ENCODE measurements at regions not wholly inside any gene's neighbourhood (a gene's known extent, or its start where the extent isn't known, plus 50 kb on each side); places are given as distances from the start of the nearest gene placed in this dataset.

GRCh38 chr4:34009951-34010350 is 2234.4 kb downstream of the ARAP2 start:
- Histone ChIP-seq H3K9me3 (ENCODE audit: control insufficient read depth, insufficient read depth, low read length) (no peaks in the 10 kb centered on the region), H3K4me1 (ENCODE audit: control insufficient read depth, insufficient read depth, low read length) (no peaks in the 10 kb centered on the region), H3K9ac (ENCODE audit: low read depth, low read length) (no peak overlapping the region), H3K4me3 (ENCODE audit: low read depth, low read length) (no peak overlapping the region), H3K36me3 (ENCODE audit: control insufficient read depth, insufficient read depth, low read length) (no peaks in the 10 kb centered on the region), H3K27me3 (ENCODE audit: control insufficient read depth, insufficient read depth, low read length) (no peaks in the 10 kb centered on the region)

DNA sequence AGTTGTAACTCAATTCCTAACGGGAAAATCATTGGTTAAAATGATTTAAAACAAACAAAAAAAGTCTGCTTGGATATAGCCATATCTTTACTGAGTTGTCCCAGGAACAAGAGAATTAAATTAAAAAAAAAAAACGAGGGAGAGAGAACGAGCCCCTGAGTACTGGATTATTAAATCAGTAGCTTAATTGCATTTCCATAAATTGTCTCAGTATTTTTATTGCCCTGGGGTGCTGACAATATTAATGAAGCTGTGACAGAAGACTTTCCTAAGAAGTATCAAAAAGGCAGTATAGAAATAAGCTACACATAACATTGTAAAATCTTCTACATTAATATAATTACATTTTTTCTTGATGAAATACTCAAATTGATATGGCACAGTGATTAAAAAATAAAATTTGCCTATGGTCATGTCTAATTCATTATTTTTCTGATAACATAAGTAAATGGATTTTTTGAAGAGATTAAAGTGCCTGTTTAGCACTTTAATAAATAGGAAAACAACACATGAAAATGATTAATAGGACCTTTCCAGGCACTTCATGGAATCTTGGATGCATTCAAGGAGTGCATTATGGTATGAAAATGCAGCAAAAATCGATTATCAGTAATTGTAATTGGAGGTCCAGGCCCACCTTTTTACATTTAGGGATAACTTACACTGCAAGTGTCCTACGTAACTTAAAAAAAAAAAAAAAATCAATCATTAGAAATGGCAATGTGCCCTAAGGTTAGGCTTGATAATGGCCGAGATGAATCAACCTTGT is 2233.4 kb downstream of the ARAP2 start:
- Histone ChIP-seq H3K4me3 (ENCODE audit: low read depth, low read length) (no peak overlapping the region), H3K4me1 (ENCODE audit: control insufficient read depth, insufficient read depth, low read length) (no peaks in the 10 kb centered on the region), H3K9me3 (ENCODE audit: control insufficient read depth, insufficient read depth, low read length) (no peaks in the 10 kb centered on the region), H3K36me3 (ENCODE audit: control insufficient read depth, insufficient read depth, low read length) (no peaks in the 10 kb centered on the region), H3K9ac (ENCODE audit: low read depth, low read length) (no peak overlapping the region), H3K27me3 (ENCODE audit: control insufficient read depth, insufficient read depth, low read length) (no peaks in the 10 kb centered on the region)

- Histone ChIP-seq H3K9me3 (ENCODE audit: control insufficient read depth, insufficient read depth, low read length) (no peaks in the 10 kb centered on the region), H3K27me3 (ENCODE audit: control insufficient read depth, insufficient read depth, low read length) (no peaks in the 10 kb centered on the region), H3K4me1 (ENCODE audit: control insufficient read depth, insufficient read depth, low read length) (no peaks in the 10 kb centered on the region), H3K4me3 (ENCODE audit: low read depth, low read length) (no peak overlapping the region), H3K36me3 (ENCODE audit: control insufficient read depth, insufficient read depth, low read length) (no peaks in the 10 kb centered on the region), H3K9ac (ENCODE audit: low read depth, low read length) (no peak overlapping the region)
These were observed 2209.1 kb downstream of the ARAP2 start for GRCh38 chr4:34035225-34035624.

DNA sequence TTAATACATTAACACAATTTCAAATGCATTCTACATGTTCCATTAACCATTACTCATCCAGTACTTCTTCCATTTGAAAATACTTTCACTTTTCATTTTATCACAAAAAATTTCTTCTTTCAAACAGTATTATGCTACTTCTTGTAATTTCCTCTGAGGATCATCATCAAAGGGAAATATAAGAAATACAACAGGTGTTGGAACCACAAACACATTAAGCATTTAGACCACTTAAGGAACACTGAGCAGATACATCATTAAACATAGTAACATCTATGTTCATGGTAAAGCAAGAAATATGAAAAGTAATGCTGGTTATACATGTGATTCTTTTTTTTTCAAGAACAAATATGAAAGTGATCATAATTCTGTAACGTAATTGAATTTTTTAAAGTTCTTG is 2207.0 kb downstream of the ARAP2 start:
- H3K9ac ChIP-seq (ENCODE audit: low read depth, low read length), result no peak overlapping the region
- H3K4me1 ChIP-seq (ENCODE audit: control insufficient read depth, insufficient read depth, low read length), result no peaks in the 10 kb centered on the region
- no peaks in the 10 kb centered on the region for H3K9me3 ChIP-seq (ENCODE audit: control insufficient read depth, insufficient read depth, low read length)
- H3K4me3 ChIP-seq (ENCODE audit: low read depth, low read length), result no peak overlapping the region
- H3K27me3 ChIP-seq (ENCODE audit: control insufficient read depth, insufficient read depth, low read length), result no peaks in the 10 kb centered on the region
- H3K36me3 ChIP-seq (ENCODE audit: control insufficient read depth, insufficient read depth, low read length), result no peaks in the 10 kb centered on the region

DNA sequence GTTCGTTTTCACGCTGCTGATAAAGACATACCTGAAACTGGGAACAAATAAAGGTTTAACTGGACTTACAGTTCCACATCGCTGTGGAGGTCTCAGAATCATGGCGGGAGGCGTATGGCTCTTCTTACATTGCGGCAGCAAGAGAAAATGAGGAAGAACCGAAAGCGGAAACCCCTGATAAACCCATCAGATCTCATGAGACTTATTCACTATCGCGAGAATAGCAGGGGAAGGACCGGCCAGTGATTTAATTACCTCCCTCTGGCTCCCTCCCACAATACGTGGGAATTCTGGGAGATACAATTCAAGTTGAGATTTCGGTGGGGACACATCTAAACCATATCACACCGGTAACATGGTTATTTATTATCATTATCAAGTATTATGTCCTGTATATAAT is 2204.5 kb downstream of the ARAP2 start:
- no peaks in the 10 kb centered on the region for H3K9me3 ChIP-seq (ENCODE audit: control insufficient read depth, insufficient read depth, low read length)
- H3K9ac ChIP-seq (ENCODE audit: low read depth, low read length), result no peak overlapping the region
- H3K4me3 ChIP-seq (ENCODE audit: low read depth, low read length), result no peak overlapping the region
- no peaks in the 10 kb centered on the region for H3K4me1 ChIP-seq (ENCODE audit: control insufficient read depth, insufficient read depth, low read length)
- no peaks in the 10 kb centered on the region for H3K36me3 ChIP-seq (ENCODE audit: control insufficient read depth, insufficient read depth, low read length)
- H3K27me3 ChIP-seq (ENCODE audit: control insufficient read depth, insufficient read depth, low read length), result no peaks in the 10 kb centered on the region

DNA sequence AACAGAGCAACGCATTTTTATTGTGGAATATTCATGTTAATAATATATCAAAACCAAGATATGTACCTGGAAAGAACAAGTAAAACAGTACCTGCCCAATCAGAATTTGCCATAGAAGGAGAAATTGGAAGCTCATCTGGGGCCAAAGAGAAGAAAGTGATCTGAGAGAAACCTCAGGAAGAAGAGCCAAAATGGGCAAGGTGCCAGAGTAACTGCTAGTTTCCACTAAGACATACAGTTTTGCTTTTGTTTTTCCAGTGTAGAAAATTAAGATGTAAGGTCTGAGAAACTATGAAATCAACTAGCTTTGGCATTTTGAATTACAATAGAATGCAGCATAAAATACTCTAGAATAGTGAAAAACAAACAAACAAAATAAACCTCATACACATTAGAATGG is 2201.2 kb downstream of the ARAP2 start:
- Histone ChIP-seq H3K4me1 (ENCODE audit: control insufficient read depth, insufficient read depth, low read length) (peaks cover 2% of the 10 kb centered on the region), H3K9me3 (ENCODE audit: control insufficient read depth, insufficient read depth, low read length) (no peaks in the 10 kb centered on the region), H3K36me3 (ENCODE audit: control insufficient read depth, insufficient read depth, low read length) (no peaks in the 10 kb centered on the region), H3K4me3 (ENCODE audit: low read depth, low read length) (no peak overlapping the region), H3K27me3 (ENCODE audit: control insufficient read depth, insufficient read depth, low read length) (no peaks in the 10 kb centered on the region), H3K9ac (ENCODE audit: low read depth, low read length) (no peak overlapping the region)

- H3K9ac ChIP-seq (ENCODE audit: low read depth, low read length), result no peak overlapping the region
- peaks cover 2% of the 10 kb centered on the region for H3K4me1 ChIP-seq (ENCODE audit: control insufficient read depth, insufficient read depth, low read length)
These were observed 2197.7 kb downstream of the ARAP2 start for GRCh38 chr4:34046580-34046979.

DNA sequence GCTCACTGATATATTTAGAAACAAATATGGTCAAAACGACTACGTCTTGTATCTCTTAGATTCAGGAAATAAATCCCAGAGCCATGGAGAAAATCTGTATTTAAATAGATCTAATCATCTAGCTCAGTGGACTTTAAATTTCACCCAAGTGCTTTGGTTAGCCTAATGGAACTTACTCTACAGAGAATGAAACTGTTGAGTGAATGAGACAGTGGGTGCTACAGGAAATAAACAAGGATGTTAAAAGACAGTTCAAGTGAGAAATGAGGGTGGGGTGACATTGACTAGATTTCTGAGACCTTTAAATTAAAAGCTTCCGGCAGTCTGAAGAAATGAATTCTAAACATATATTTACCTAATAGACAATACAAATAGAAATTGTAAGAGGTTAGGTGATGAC is 2197.0 kb downstream of the ARAP2 start:
- no peaks in the 10 kb centered on the region for H3K36me3 ChIP-seq (ENCODE audit: control insufficient read depth, insufficient read depth, low read length)
- peaks cover 2% of the 10 kb centered on the region for H3K4me1 ChIP-seq (ENCODE audit: control insufficient read depth, insufficient read depth, low read length)
- H3K27me3 ChIP-seq (ENCODE audit: control insufficient read depth, insufficient read depth, low read length), result no peaks in the 10 kb centered on the region

More at GRCh38 chr4:34046580-34046979, 2197.7 kb downstream of the ARAP2 start:
- H3K4me3 ChIP-seq (ENCODE audit: low read depth, low read length), result no peak overlapping the region
- no peaks in the 10 kb centered on the region for H3K27me3 ChIP-seq (ENCODE audit: control insufficient read depth, insufficient read depth, low read length)
- H3K9me3 ChIP-seq (ENCODE audit: control insufficient read depth, insufficient read depth, low read length), result no peaks in the 10 kb centered on the region
- H3K36me3 ChIP-seq (ENCODE audit: control insufficient read depth, insufficient read depth, low read length), result no peaks in the 10 kb centered on the region

GRCh38 chr4:34066126-34066525 is 2178.2 kb downstream of the ARAP2 start:
- Histone ChIP-seq H3K36me3 (ENCODE audit: control insufficient read depth, insufficient read depth, low read length) (no peaks in the 10 kb centered on the region), H3K4me3 (ENCODE audit: low read depth, low read length) (no peak overlapping the region), H3K27me3 (ENCODE audit: control insufficient read depth, insufficient read depth, low read length) (no peaks in the 10 kb centered on the region), H3K9me3 (ENCODE audit: control insufficient read depth, insufficient read depth, low read length) (no peaks in the 10 kb centered on the region), H3K4me1 (ENCODE audit: control insufficient read depth, insufficient read depth, low read length) (no peaks in the 10 kb centered on the region), H3K9ac (ENCODE audit: low read depth, low read length) (no peak overlapping the region)

More for the DNA sequence above, 2197.0 kb downstream of the ARAP2 start:
- H3K9ac ChIP-seq (ENCODE audit: low read depth, low read length), result no peak overlapping the region
- H3K4me3 ChIP-seq (ENCODE audit: low read depth, low read length), result no peak overlapping the region
- H3K9me3 ChIP-seq (ENCODE audit: control insufficient read depth, insufficient read depth, low read length), result no peaks in the 10 kb centered on the region

DNA sequence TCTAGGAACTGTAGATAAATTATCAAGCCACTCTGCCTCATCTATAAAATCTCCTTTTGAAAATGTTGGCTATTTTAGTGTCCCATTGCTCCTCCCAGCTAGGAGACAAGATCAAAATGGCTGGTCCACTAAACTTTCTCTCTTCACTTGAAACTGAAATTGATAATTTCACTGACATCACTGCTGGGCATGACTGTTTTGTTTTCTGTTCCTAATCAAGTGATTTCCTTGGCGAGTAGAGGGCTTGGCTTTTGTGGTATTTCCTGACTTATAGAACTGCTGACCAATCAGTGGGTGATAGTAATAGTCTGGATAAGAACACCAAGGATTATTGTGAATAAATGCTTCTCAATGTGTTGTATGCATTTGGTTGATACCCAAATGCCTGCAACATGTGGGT is 2152.9 kb downstream of the ARAP2 start:
- Histone ChIP-seq H3K36me3 (ENCODE audit: control insufficient read depth, insufficient read depth, low read length) (no peaks in the 10 kb centered on the region), H3K27me3 (ENCODE audit: control insufficient read depth, insufficient read depth, low read length) (no peaks in the 10 kb centered on the region), H3K4me3 (ENCODE audit: low read depth, low read length) (no peak overlapping the region), H3K9me3 (ENCODE audit: control insufficient read depth, insufficient read depth, low read length) (no peaks in the 10 kb centered on the region), H3K9ac (ENCODE audit: low read depth, low read length) (no peak overlapping the region), H3K4me1 (ENCODE audit: control insufficient read depth, insufficient read depth, low read length) (no peaks in the 10 kb centered on the region)

GRCh38 chr4:34094114-34094513 is 2150.2 kb downstream of the ARAP2 start:
- Histone ChIP-seq H3K4me1 (ENCODE audit: control insufficient read depth, insufficient read depth, low read length) (no peaks in the 10 kb centered on the region), H3K9me3 (ENCODE audit: control insufficient read depth, insufficient read depth, low read length) (no peaks in the 10 kb centered on the region), H3K36me3 (ENCODE audit: control insufficient read depth, insufficient read depth, low read length) (no peaks in the 10 kb centered on the region), H3K9ac (ENCODE audit: low read depth, low read length) (no peak overlapping the region), H3K4me3 (ENCODE audit: low read depth, low read length) (no peak overlapping the region), H3K27me3 (ENCODE audit: control insufficient read depth, insufficient read depth, low read length) (no peaks in the 10 kb centered on the region)

DNA sequence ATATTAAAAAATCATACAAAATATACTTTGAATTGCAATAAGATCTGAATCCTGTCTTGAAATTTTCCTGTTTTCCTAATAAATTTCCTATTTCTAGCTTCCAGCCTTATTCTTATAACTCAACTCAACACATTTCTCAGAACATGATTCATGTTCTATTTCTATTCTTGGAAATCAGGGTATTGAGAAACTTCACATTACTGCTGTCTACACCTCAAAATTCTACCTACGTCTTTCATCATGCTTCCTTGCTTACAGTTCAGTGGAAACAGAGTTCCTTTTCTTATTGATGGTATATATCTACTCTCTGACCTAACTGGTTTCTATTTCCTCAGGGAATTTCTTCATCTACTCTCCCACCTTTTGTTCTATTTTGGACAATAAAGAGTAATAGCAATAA is 2139.0 kb downstream of the ARAP2 start:
- no peaks in the 10 kb centered on the region for H3K36me3 ChIP-seq (ENCODE audit: control insufficient read depth, insufficient read depth, low read length)
- no peaks in the 10 kb centered on the region for H3K4me1 ChIP-seq (ENCODE audit: control insufficient read depth, insufficient read depth, low read length)
- H3K9ac ChIP-seq (ENCODE audit: low read depth, low read length), result no peak overlapping the region
- no peak overlapping the region for H3K4me3 ChIP-seq (ENCODE audit: low read depth, low read length)
- H3K9me3 ChIP-seq (ENCODE audit: control insufficient read depth, insufficient read depth, low read length), result no peaks in the 10 kb centered on the region
- H3K27me3 ChIP-seq (ENCODE audit: control insufficient read depth, insufficient read depth, low read length), result no peaks in the 10 kb centered on the region
